Left ventricle myocardium inferior (tissue), 1 donor: ENCODE measurements at regions not wholly inside any gene's neighbourhood (a gene's known extent, or its start where the extent isn't known, plus 50 kb on each side); places are given as distances from the start of the nearest gene placed in this dataset.

Source experiments
- DNase-seq: peaks from one replicate; pipeline ENCODE4 v3.0.0-alpha.2; 2020
- H3K27ac ChIP-seq: fragments of 200-600 bp; replicated peaks from 2 replicates; pipeline ENCODE4 v1.8.0; 2021
- H3K27me3 ChIP-seq: fragments of 200-600 bp; 2 replicates; pipeline ENCODE4 v1.8.0; 2021; ENCODE audit warnings: low read depth
- H3K36me3 ChIP-seq: fragments of 200-600 bp; 2 replicates; pipeline ENCODE4 v1.8.0; 2021
- H3K4me1 ChIP-seq: fragments of 200-600 bp; 2 replicates; pipeline ENCODE4 v1.8.0; 2021
- H3K4me3 ChIP-seq: fragments of 200-600 bp; 2 replicates; pipeline ENCODE4 v1.8.0; 2021; ENCODE audit warnings: mild to moderate bottlenecking, moderate library complexity
- H3K9me3 ChIP-seq: fragments of 200-600 bp; replicated peaks from 2 replicates; pipeline ENCODE4 v1.8.0; 2021
- intact Hi-C: fragments of 100-400 bp; cut with micrococcal nuclease; formaldehyde crosslinking; loops from one replicate; pipeline ENCODE4 v1.11.0; 2022
- TF ChIP-seq, protein P1 (sequence below): fragments of 200-600 bp; IDR thresholded peaks from 2 replicates; pipeline ENCODE4 v1.8.0; 2021; ENCODE audit warnings: antibody characterized with exemption, mild to moderate bottlenecking, borderline replicate concordance
- donor health status: DM: no; HTN: yes; CAD: no; lungs with severe emphysema.

DNA sequence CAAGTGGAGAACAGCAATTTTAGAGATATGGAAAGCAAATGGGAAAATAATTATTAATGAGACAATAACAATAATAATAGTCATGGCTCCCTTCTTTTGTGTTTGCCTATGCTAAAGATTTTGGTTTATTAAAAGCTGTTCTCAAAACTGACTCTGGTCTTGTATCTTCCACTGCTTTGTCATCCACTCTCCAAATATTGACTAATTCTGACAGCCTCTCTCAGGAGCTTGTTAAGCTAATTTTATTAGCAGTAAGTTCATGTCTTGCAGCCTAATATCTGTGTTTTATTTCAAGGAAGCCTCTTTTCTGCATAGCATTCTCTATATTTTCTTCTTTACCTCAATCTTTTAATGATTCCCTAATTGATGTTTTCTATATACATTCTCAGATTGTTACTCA lies 1419.8 kb downstream of the ARAP2 start:
- no peaks in the 10 kb centered on the region for H3K4me1 ChIP-seq
- TF ChIP-seq, protein P1, sequence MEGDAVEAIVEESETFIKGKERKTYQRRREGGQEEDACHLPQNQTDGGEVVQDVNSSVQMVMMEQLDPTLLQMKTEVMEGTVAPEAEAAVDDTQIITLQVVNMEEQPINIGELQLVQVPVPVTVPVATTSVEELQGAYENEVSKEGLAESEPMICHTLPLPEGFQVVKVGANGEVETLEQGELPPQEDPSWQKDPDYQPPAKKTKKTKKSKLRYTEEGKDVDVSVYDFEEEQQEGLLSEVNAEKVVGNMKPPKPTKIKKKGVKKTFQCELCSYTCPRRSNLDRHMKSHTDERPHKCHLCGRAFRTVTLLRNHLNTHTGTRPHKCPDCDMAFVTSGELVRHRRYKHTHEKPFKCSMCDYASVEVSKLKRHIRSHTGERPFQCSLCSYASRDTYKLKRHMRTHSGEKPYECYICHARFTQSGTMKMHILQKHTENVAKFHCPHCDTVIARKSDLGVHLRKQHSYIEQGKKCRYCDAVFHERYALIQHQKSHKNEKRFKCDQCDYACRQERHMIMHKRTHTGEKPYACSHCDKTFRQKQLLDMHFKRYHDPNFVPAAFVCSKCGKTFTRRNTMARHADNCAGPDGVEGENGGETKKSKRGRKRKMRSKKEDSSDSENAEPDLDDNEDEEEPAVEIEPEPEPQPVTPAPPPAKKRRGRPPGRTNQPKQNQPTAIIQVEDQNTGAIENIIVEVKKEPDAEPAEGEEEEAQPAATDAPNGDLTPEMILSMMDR, result no peak
- no peak overlapping the region for H3K27ac ChIP-seq
- no peaks in the 10 kb centered on the region for H3K27me3 ChIP-seq
- intact Hi-C loops, result no loop called here
- H3K36me3 ChIP-seq, result no peaks in the 10 kb centered on the region
- no peak overlapping the region for H3K4me3 ChIP-seq
- DNase-seq, result no peak
- H3K9me3 ChIP-seq, result no peaks in the 10 kb centered on the region

DNA sequence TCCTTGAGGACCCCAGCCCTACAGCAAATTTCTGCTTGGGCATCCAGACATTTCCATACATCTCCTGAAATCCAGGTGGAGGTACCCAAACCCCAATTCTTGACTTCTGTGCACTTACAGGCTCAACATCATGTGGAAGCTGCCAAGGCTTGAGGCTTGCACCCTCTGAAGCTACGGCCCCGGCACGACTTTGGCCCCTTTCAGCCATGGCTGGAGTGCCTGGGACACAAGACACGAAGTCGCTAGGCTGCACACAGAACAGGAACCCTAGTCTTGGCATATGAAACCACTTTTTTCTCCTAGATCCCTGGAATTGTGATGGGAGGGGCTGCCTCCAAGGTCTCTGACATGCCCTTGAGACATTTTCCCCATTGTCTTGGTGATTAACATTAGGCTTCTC lies 1417.7 kb downstream of the ARAP2 start:
- TF ChIP-seq, protein P1, result no peak
- Histone ChIP-seq H3K36me3 (no peaks in the 10 kb centered on the region), H3K4me1 (no peaks in the 10 kb centered on the region), H3K9me3 (no peaks in the 10 kb centered on the region), H3K4me3 (no peak overlapping the region), H3K27me3 (no peaks in the 10 kb centered on the region), H3K27ac (no peak overlapping the region)
- intact Hi-C loops, result loop anchor here (5.0 kb wide), 1 partner anchor 49 kb away; no protein-coding TSS in a partner anchor
- no peak for DNase-seq

DNA sequence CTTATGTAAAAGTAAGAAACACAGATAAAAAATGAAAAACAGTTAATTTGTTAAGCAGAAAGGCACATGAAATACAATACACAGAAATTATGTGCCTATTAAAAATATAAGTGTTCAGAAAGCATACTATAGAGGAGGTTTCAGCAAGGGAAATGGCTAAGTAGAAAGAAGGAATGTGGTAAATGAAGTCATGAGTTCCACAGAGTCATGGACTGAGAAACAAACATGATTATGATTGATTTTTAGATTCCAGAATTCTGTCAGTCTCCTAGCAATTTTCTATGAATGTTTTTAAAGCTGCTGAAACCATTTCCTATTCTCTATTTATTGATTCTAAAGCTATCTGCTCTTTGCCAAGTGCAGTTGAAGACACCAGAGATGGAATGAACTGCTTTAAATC lies 1398.4 kb downstream of the ARAP2 start:
- no peaks in the 10 kb centered on the region for H3K9me3 ChIP-seq
- H3K36me3 ChIP-seq, result no peaks in the 10 kb centered on the region
- no peaks in the 10 kb centered on the region for H3K27me3 ChIP-seq
- H3K27ac ChIP-seq, result no peak overlapping the region
- intact Hi-C loops, result no loop called here
- DNase-seq, result no peak
- H3K4me1 ChIP-seq, result no peaks in the 10 kb centered on the region
- TF ChIP-seq, protein P1, result no peak
- no peak overlapping the region for H3K4me3 ChIP-seq

DNA sequence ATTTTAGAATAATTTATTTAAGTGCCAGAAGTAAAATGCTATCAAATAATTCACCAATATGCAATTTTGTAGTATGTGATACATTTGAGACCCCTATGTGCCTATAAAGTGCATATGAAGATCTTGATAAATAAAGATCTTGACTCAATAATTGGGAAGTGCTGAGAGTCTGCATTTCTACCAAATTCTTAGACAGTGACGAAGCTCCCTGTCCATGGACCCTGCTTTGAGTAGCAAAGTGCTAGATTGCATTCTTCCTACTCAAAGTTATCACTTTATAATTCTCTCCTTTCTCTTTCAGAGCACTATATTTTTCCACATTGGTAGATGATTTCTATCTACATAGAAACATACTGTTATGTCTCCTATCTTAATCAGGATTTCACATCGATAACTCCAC lies 1393.9 kb downstream of the ARAP2 start:
- DNase-seq, result no peak
- TF ChIP-seq, protein P1, result no peak
- H3K27me3 ChIP-seq, result no peaks in the 10 kb centered on the region
- no peaks in the 10 kb centered on the region for H3K9me3 ChIP-seq
- intact Hi-C loops, result no loop called here
- H3K4me1 ChIP-seq, result no peaks in the 10 kb centered on the region
- no peak overlapping the region for H3K4me3 ChIP-seq
- H3K36me3 ChIP-seq, result no peaks in the 10 kb centered on the region
- no peak overlapping the region for H3K27ac ChIP-seq

DNA sequence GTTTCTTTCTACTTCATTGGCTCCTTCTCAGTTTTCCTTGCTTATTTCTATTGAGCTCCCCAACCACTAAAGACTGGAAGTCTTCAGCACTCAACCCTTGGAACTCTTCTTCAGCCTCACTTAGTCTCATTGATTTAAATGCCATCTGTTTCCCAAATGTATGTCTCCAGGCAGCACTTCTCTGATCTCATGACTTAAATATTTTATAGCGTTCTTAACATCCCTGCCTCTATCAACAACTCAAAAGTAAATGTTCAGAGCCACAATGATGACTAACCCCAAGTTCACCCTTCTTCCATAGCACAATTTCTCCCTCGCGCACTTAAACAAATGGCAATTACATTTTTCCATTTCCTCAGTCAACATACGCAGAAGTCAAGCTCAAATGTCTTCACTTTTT lies 1393.3 kb downstream of the ARAP2 start:
- H3K4me1 ChIP-seq, result no peaks in the 10 kb centered on the region
- no peak overlapping the region for H3K4me3 ChIP-seq
- intact Hi-C loops, result no loop called here
- no peak for DNase-seq
- no peak overlapping the region for H3K27ac ChIP-seq
- no peaks in the 10 kb centered on the region for H3K36me3 ChIP-seq
- TF ChIP-seq, protein P1, result no peak
- H3K9me3 ChIP-seq, result no peaks in the 10 kb centered on the region
- no peaks in the 10 kb centered on the region for H3K27me3 ChIP-seq

DNA sequence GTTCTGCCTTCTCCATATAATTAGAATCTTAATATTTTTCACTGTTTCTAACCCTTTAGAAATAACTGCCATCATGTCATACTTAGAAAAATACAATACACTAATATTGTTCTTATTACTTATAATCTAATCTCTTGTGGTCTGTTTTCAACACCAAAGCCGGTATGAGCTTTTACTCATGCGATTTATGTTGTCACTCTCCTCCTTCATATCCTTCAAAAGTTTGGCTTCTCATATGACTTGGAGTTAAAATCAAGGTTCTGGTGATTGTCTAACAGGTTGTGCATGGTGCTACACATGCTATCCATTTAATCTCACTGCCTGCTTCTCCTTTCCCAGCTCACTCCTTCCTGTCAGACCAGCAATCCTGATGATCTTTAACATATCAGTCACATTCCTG lies 1392.9 kb downstream of the ARAP2 start:
- Histone ChIP-seq H3K27me3 (no peaks in the 10 kb centered on the region), H3K36me3 (no peaks in the 10 kb centered on the region), H3K9me3 (no peaks in the 10 kb centered on the region), H3K4me1 (no peaks in the 10 kb centered on the region), H3K4me3 (no peak overlapping the region), H3K27ac (no peak overlapping the region)
- intact Hi-C loops, result no loop called here
- TF ChIP-seq, protein P1, result no peak
- no peak for DNase-seq
